Bronchial epithelial cell (primary cell): ENCODE measurements at regions not wholly inside any gene's neighbourhood (a gene's known extent, or its start where the extent isn't known, plus 50 kb on each side); places are given as distances from the start of the nearest gene placed in this dataset.
A peak's percentile ranks its signal among the peaks of the same experiment; 100 is the strongest.

Experiments
- DNase-seq: peaks from one replicate; pipeline ENCODE4 v3.0.0-alpha.2; 2010; ENCODE audit warnings: low read depth
- FAIRE-seq: peaks from 2 replicates; lab custom pipeline; 2011; peaks lifted over from hg19 to GRCh38; lab: Jason Lieb, UNC
- H3K27me3 ChIP-seq: 2 replicates; pipeline ENCODE4 v1.5.1; 2011; ENCODE audit warnings: low read length; ENCODE audit not compliant: control insufficient read depth, insufficient read depth
- H3K36me3 ChIP-seq: 2 replicates; pipeline ENCODE4 v1.5.1; 2011; ENCODE audit warnings: low read length; ENCODE audit not compliant: control insufficient read depth, insufficient read depth
- H3K4me3 ChIP-seq: 2 replicates; pipeline ENCODE4 v1.5.1; 2011; ENCODE audit warnings: mild to moderate bottlenecking, low read depth, low read length, control low read depth
- TF ChIP-seq, protein P1 (sequence below): IDR thresholded peaks from 2 replicates; pipeline ENCODE4 v1.5.1; 2011; ENCODE audit warnings: mild to moderate bottlenecking, moderate library complexity, low read length, control low read depth, inconsistent platforms; ENCODE audit not compliant: insufficient read depth, severe bottlenecking

- H3K27me3 ChIP-seq, result no peaks in the 10 kb centered on the region
- FAIRE-seq (no peak), DNase-seq (peak; percentile 61)
- H3K36me3 ChIP-seq, result no peaks in the 10 kb centered on the region
- TF ChIP-seq, protein P1, sequence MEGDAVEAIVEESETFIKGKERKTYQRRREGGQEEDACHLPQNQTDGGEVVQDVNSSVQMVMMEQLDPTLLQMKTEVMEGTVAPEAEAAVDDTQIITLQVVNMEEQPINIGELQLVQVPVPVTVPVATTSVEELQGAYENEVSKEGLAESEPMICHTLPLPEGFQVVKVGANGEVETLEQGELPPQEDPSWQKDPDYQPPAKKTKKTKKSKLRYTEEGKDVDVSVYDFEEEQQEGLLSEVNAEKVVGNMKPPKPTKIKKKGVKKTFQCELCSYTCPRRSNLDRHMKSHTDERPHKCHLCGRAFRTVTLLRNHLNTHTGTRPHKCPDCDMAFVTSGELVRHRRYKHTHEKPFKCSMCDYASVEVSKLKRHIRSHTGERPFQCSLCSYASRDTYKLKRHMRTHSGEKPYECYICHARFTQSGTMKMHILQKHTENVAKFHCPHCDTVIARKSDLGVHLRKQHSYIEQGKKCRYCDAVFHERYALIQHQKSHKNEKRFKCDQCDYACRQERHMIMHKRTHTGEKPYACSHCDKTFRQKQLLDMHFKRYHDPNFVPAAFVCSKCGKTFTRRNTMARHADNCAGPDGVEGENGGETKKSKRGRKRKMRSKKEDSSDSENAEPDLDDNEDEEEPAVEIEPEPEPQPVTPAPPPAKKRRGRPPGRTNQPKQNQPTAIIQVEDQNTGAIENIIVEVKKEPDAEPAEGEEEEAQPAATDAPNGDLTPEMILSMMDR, result no peak
- no peak overlapping the region for H3K4me3 ChIP-seq
These were observed 109.1 kb upstream of the GLI2 start for GRCh38 chr2:120626566-120626965.

GRCh38 chr2:120628248-120628647 is 107.4 kb upstream of the GLI2 start:
- H3K36me3 ChIP-seq, result no peaks in the 10 kb centered on the region
- TF ChIP-seq, protein P1, result no peak
- H3K27me3 ChIP-seq, result no peaks in the 10 kb centered on the region
- no peak for DNase-seq
- H3K4me3 ChIP-seq, result no peak overlapping the region
- no peak for FAIRE-seq

DNA sequence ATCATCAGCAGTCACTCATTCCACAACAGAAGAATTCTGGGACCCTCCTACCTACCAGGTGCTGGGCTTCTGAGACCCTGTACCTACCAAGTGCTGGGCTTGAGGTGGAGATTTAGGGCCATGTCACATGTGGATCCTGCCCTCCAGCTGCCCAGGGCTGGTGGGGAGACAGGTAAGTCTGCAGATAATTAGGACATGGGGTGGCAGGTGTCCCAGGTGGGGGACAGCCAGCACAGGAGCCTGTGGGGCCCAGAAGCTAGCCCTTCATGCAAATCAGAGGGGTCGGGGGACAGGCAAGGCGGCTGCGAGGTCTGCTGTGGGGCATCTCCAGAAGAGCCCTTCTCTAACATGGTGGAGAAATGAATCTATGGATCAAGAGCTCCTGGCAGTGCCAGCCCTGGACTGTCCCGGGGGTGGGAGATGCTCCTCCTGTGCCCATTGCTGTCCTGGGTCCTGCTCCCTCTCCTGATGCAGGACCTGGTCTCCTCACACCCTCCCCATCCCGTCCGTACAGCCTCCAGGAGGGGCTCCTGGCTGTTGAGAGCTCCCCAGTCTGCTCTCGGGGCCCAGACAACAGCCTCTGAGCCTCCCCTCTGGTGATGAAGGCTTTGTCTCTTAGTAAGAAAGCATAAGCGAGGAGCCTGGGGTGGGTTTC is 106.3 kb upstream of the GLI2 start:
- TF ChIP-seq, protein P1, result no peak
- DNase-seq (no peak), FAIRE-seq (no peak)
- Histone ChIP-seq H3K4me3 (no peak overlapping the region), H3K36me3 (no peaks in the 10 kb centered on the region), H3K27me3 (no peaks in the 10 kb centered on the region)

GRCh38 chr2:120630031-120630701 is 105.5 kb upstream of the GLI2 start:
- no peak for FAIRE-seq
- no peak for DNase-seq
- Histone ChIP-seq H3K27me3 (no peaks in the 10 kb centered on the region), H3K4me3 (no peak overlapping the region), H3K36me3 (no peaks in the 10 kb centered on the region)
- TF ChIP-seq, protein P1, result no peak

DNA sequence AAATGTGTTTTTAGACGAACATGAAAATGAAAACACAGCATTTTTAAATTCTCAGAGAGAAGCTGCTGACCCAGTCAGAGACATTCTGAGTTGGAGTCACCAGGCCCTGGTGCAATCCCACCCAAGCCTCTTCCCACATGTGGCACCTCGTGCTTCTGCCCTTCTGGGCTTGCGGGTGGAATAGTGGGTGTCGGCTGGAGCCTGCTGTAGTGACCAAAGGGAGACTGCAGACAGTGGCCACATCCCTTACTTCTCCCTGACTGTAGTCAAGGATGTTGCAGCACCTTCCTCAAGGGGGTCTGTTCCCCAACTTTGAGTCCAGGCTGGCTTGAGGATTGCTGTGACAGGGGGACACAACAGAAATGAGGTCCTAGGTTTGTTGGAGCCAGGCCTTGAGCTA is 104.4 kb upstream of the GLI2 start:
- FAIRE-seq (no peak), DNase-seq (no peak)
- no peaks in the 10 kb centered on the region for H3K36me3 ChIP-seq
- TF ChIP-seq, protein P1, result no peak
- H3K27me3 ChIP-seq, result no peaks in the 10 kb centered on the region
- H3K4me3 ChIP-seq, result no peak overlapping the region
